ENCODE measurements at regions not wholly inside any gene's neighbourhood (a gene's known extent, or its start where the extent isn't known, plus 50 kb on each side); places are given as distances from the start of the nearest gene placed in this dataset.

GRCh38 chr7:149586646-149587645 is 89.3 kb upstream of the ZNF746 start:
- Histone ChIP-seq H2AFZ (ENCODE audit: control insufficient read depth, low read length) (no peak overlapping the region), H3K9me1 (ENCODE audit: control insufficient read depth, extremely low read depth, insufficient read depth, low read length) (no peaks in the 10 kb centered on the region), H3K27me3 (ENCODE audit: control insufficient read depth, extremely low read depth, insufficient read depth, low read length) (no peaks in the 10 kb centered on the region), H3K27ac (ENCODE audit: control insufficient read depth, insufficient read depth, low read length) (no peak overlapping the region), H3K4me3 (ENCODE audit: control insufficient read depth in 2 of 3, extremely low read depth in 1 of 3, insufficient read depth in 2 of 3, low read depth in 1 of 3, low read length in 3 of 3) (no peak overlapping the region), H4K20me1 (ENCODE audit: control insufficient read depth, extremely low read depth, insufficient read depth, low read length) (no peaks in the 10 kb centered on the region), H3K36me3 (ENCODE audit: control insufficient read depth in 2 of 2, extremely low read depth in 1 of 2, insufficient read depth in 2 of 2, low read length in 2 of 2) (peaks cover 18 to 39% of the 10 kb centered on the region in 2 experiments), H3K79me2 (ENCODE audit: control insufficient read depth, insufficient read depth, low read length) (peaks cover 2% of the 10 kb centered on the region), H3K9ac (ENCODE audit: control insufficient read depth, extremely low read depth, insufficient read depth, low read length) (no peak overlapping the region), H3K9me3 (ENCODE audit: control insufficient read depth, low read depth, low read length) (peaks cover 2% of the 10 kb centered on the region), H3K4me2 (ENCODE audit: control insufficient read depth, extremely low read depth, insufficient read depth, low read depth, low read length) (no peak overlapping the region), H3K4me1 (ENCODE audit: control insufficient read depth, extremely low read depth, insufficient read depth, low read length) (no peaks in the 10 kb centered on the region)
- dilution Hi-C loops (cut with MboI; ENCODE audit: extremely low pct_ligation_motif_present, low sequenced_read_pairs), result no loop called here
- DNase-seq (ENCODE audit: low read depth, low spot score), result no peak
- TF ChIP-seq CTCF (optimal IDR thresholded peaks at IDR 0.05 in 1 of 3, IDR thresholded peaks at IDR 0.05 in 1 of 3, conservative IDR thresholded peaks at IDR 0.05 in 1 of 3; ENCODE audit: extremely low read depth in 1 of 3, insufficient read depth in 2 of 3, low read length in 3 of 3) (no peak), EZH2 (IDR thresholded peaks at IDR 0.05; ENCODE audit: low read length) (no peak)
- no peak for FAIRE-seq

- Histone ChIP-seq H3K36me3 (ENCODE audit: control insufficient read depth in 2 of 2, extremely low read depth in 1 of 2, insufficient read depth in 2 of 2, low read length in 2 of 2) (peaks cover 24 to 39% of the 10 kb centered on the region in 2 experiments), H3K4me2 (ENCODE audit: control insufficient read depth, extremely low read depth, insufficient read depth, low read depth, low read length) (no peak overlapping the region), H3K4me1 (ENCODE audit: control insufficient read depth, extremely low read depth, insufficient read depth, low read length) (no peaks in the 10 kb centered on the region), H4K20me1 (ENCODE audit: control insufficient read depth, extremely low read depth, insufficient read depth, low read length) (no peaks in the 10 kb centered on the region), H3K27ac (ENCODE audit: control insufficient read depth, insufficient read depth, low read length) (no peak overlapping the region), H3K9me1 (ENCODE audit: control insufficient read depth, extremely low read depth, insufficient read depth, low read length) (no peaks in the 10 kb centered on the region), H3K4me3 (ENCODE audit: control insufficient read depth in 2 of 3, extremely low read depth in 1 of 3, insufficient read depth in 2 of 3, low read depth in 1 of 3, low read length in 3 of 3) (no peak overlapping the region), H3K79me2 (ENCODE audit: control insufficient read depth, insufficient read depth, low read length) (no peaks in the 10 kb centered on the region), H3K9me3 (ENCODE audit: control insufficient read depth, low read depth, low read length) (peaks cover 3% of the 10 kb centered on the region), H3K9ac (ENCODE audit: control insufficient read depth, extremely low read depth, insufficient read depth, low read length) (no peak overlapping the region), H2AFZ (ENCODE audit: control insufficient read depth, low read length) (no peak overlapping the region), H3K27me3 (ENCODE audit: control insufficient read depth, extremely low read depth, insufficient read depth, low read length) (no peaks in the 10 kb centered on the region)
- dilution Hi-C loops (cut with MboI; ENCODE audit: extremely low pct_ligation_motif_present, low sequenced_read_pairs), result no loop called here
- TF ChIP-seq CTCF (optimal IDR thresholded peaks at IDR 0.05 in 1 of 3, IDR thresholded peaks at IDR 0.05 in 1 of 3, conservative IDR thresholded peaks at IDR 0.05 in 1 of 3; ENCODE audit: extremely low read depth in 1 of 3, insufficient read depth in 2 of 3, low read length in 3 of 3) (no peak), EZH2 (IDR thresholded peaks at IDR 0.05; ENCODE audit: low read length) (no peak)
- FAIRE-seq, result no peak
- no peak for DNase-seq (ENCODE audit: low read depth, low spot score)
Measured at GRCh38 chr7:149584530-149584929, 86.9 kb upstream of the ZNF746 start.
